Activated gamma-delta T cell treated with Interleukin-2 at 50 U/mL for 16 hours (primary cell): ENCODE measurements at regions not wholly inside any gene's neighbourhood (a gene's known extent, or its start where the extent isn't known, plus 50 kb on each side); places are given as distances from the start of the nearest gene placed in this dataset.

Experiments used
- DNase-seq: peaks from one replicate; pipeline ENCODE4 v3.0.0-alpha.2; 2020

DNA sequence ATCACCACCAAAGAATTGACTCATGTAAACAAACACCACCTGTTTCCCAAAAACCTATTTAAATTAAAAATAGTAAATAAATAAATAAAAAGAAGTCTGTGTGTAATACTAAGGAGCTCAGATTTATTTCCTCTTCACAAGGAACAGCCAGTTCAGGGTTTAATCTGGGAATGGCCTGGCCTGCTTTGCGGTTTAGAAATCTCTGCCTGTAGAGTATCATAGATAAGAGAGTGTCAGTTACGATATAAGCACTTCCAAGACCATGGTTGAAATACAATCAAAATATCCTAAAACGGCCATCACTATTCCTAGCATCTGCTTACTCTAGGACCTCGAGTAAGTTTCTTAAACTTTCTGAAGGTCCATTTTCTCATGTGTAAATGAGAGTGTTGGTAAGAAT lies 274.4 kb downstream of the PLPP3 start:
- no peak for DNase-seq

DNA sequence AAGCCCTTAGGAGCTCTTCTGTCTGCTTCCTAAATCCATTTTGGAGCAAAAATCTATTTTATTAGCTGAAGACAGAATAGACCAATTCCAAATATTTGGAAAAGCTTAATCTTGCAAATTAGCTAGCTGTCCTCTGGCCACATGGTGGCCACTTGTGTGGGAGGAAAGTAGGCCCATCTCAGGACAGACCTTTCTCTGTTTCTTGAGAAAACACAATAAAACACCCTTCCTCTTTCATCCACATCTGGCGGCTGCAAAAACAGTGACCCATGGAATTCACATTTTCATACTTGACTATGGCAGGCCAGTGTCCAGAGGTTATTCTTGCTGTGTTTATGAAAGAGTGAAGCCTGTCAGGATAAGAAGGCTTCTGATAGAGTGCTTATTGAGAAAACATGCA lies 275.6 kb downstream of the PLPP3 start:
- no peak for DNase-seq

DNA sequence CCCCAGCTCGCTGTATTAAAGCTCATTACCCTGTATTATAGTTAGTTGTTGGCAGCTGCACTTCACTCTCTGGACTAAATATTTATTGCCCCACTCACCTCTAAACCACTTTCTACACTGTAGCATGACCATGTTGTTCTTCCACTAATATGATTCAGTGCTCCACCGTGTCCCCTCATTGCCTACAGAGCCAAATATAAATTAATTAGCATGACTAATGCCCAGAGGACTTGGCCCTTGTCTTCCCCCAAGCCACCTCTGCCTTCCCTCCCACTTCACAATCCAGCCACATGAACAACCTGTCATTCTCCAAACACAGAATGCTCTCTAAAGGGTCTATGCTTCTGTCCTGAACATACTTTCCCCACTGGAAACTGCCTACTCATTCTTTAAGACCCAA lies 276.5 kb downstream of the PLPP3 start:
- no peak for DNase-seq

DNA sequence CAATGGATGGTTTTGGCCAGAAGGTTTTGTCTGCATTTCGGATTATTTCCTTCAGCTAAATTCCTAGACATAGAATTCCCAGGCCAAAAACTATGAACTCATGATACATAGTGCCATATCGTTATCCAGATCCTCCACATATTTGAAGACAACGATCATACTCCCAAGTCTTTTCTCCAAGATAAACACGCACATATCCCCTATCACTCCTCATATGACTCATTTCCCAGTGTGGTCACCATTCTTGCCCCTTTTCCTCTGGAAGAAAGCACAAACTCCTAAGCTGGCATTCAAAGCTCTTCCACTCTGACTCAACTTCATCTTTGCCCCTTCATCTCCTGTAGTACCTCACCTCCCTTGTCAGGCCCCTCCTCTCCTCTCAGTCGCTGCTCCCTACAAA lies 277.6 kb downstream of the PLPP3 start:
- no peak for DNase-seq

DNA sequence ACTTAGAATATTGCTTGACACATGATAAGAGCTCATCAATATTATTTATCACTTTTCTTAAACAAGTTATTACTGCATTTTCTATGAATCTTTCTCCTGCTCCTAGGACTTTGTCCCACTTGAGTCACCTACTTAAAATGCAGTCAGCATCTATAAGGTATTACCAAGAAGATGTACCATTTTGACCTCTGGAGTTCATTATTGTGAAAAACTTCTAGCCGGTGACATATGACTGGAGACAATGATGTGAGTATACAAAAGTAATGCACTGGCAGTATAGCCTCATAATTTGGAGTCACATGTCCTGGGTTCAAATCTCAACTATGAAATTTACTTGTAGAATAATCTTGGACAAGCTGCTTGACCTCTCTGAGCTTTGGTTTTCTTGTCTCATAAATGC lies 278.5 kb downstream of the PLPP3 start:
- no peak for DNase-seq

DNA sequence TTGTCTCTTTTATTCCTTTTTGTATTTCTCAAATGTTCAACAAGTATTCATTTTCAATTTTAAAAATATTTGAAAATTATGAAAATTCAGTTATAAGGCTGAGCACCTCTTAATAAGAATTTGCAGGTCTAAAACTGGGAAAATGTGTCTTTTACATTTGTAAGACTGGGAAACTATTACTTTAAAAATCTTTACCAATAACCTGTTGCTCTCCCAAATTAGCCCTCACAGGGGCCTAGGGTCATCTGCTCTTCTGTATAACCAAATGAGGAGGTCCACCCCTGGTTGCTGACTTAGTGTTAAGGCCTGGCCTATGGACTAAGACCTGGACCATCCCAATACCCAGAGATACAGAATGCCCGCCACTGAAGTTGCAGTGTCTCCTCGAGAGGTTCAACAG lies 280.5 kb downstream of the PLPP3 start:
- no peak for DNase-seq

DNA sequence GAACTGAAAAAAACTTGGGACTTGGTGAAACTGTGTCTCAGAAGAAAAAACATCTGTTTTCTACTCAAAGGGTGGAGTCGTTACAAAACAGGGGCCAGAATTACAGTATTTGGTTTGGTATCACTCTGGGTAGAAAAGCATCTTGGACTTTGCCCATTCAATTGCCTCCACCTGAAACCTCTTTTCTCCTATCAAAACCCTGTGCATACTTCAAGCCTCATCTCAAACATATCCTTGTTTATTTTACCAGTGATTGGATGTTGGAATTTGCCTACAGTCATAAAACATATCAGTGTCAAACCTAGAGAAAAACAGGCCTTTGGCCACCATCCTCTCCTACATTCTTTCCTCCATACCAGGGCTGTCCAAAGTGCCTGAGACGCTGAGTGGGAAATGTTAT lies 281.5 kb downstream of the PLPP3 start:
- no peak for DNase-seq

DNA sequence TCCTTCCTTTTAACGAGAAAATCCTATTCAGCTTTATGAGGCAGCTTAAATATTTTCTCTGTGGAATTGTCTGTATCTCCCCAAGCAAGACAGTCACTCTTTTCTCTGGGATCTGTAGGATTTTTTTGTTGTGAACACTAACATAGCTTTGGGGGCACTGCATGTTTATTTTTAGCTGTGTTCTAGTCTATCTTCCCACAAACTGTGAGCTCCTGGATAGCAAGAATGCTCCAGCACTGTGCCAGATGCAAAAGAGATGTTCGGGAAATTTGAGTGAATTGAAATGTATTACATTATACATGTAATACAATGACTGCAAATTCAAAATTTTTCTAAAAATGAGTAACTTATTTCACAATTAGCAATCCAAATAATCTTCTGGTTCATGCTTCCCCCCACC lies 282.2 kb downstream of the PLPP3 start:
- no peak for DNase-seq

DNA sequence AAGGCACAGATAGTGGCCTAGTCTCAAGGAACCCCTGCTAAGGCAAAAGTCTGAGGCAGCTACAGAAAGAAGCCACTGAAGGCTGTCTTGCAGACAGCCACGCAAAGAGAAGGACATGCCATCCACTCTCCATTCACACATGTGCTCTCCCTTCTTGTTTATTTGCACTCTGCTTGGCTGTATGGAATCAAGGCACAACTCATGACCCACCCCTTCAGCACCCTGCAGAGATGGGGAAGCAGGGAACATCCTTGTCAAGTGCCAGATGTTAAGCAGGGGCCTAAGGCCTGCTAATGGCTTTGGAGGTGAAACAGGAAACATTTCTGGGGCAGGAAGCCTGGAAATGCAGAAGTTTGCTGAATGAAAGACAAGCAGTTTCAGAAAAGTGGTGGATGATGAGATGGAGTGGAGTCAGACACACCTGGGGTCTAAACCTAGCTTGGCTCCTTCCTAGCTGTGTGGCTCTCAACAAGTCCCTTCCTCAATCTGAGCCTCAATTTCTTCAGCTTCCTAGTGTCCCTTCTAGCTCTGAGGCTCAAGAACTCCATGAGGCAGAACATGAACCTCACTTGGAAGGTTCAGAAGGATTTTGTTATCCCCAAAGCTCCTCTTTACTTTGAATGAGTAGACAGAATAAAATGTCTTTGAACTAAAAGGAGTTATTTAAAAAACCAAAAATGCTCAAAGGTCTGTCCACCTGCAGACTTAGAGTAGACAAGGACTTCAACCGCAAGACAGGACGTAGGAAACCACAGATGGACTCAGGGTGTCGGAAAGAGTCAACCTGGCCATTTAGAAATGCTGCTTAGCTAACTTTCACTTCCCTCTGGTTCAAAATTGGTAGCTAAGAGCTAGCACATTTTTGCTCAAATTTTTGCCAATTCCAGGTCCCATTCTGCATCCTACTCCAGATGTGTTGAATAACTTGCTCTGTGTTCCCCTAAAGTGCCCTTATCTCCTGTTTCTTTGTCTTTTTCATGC lies 283.1 kb downstream of the PLPP3 start:
- DNase-seq: no peak

DNA sequence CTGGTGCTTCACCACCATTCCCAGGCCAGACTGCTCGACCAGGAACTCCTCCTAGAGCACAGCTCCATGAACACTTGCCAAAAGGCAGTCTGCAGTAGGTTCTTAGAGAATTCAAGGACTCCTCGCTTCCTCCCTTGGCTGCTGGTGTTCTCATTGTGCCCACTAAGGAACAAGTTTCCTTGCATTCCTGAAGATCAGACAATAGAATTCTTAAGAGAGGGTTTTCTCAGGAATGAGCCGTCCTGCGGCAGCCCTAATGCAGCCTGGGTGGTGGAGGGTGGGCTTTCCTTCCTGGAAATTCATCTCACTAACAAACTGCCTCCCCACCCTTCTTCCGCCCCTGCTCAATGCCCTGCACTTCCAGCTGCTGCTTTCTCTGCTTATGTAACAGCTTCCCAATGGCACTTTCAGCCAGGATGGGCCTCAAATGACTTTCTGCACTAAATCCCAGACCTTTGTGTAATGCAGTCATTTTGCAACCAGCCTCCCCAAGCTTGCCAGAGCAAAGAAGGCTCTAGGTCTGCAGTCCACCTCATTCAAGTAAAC lies 287.9 kb downstream of the PLPP3 start:
- no peak for DNase-seq

DNA sequence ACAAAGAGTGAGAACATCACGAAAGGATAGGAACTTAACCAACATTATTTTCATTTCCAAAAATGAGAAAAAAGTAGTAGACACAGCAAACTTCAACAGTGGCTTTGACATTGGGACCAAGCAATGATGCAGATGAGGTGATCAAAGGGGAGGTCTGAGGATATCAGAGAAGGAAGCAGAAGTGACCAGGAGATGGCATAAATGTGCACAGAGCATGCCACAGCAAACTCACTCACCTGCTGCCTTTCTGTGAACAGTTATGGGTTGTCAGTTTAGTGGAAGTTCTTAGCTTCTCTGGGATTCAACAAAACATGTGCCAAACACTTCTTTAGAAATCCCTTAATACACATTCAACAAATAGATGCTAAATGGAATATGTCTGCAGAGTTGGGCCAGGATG lies 290.1 kb downstream of the PLPP3 start:
- no peak for DNase-seq

DNA sequence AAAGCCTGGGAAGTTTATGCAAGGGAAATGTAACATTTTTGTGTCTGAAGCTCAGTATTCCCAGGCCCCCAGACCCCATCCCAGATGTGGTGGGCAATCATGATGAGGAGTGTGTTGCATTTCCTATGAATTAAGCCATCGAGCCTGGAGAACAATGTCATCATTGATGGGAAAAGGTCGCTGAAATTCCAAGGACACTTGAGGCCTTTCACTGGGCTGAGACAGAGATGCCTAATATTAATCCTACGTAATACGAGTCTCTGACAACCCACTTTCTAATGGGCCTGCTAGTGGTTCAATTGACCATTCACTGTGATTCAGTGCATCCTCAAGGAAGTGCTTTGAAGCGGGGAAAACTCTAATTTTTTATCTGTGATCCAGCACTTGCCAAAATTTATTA lies 291.6 kb downstream of the PLPP3 start:
- DNase-seq: no peak

DNA sequence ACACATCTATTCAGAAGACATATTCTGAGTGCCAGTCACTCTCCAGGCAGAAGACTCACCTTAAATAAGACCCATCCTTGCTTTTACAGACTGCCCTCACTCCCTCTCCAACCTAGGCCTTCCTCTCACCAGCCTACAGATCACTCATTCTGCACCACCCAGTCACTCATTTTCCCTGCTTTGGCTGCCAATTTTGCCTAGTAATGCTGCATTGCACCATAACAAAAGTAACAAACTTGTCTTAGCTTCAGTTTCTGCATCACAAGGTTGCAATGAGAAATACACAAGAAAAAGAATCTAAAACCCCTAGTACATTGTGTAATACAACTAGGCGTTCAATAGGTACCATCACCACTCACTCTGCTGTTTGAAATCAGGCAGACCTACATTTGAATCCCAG lies 292.4 kb downstream of the PLPP3 start:
- no peak for DNase-seq

DNA sequence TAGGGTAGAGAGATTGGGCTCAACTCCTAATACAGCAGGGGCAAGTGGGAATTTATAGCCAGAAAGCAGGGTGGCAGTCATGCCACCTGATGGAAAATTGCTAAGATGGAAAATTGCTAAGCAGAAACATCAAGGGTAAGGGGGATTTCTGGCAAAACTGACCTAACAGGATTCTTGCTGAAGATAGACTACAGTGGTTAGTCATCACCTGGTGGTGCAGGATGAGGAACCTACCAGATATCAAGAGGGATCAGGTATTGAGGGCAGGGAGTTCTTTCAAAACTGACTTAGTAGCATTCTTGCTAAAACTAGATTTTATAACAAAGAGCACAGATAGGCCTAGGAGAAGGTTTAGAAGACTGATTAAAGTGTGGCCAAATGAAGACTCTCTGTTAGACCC lies 292.9 kb downstream of the PLPP3 start:
- no peak for DNase-seq

DNA sequence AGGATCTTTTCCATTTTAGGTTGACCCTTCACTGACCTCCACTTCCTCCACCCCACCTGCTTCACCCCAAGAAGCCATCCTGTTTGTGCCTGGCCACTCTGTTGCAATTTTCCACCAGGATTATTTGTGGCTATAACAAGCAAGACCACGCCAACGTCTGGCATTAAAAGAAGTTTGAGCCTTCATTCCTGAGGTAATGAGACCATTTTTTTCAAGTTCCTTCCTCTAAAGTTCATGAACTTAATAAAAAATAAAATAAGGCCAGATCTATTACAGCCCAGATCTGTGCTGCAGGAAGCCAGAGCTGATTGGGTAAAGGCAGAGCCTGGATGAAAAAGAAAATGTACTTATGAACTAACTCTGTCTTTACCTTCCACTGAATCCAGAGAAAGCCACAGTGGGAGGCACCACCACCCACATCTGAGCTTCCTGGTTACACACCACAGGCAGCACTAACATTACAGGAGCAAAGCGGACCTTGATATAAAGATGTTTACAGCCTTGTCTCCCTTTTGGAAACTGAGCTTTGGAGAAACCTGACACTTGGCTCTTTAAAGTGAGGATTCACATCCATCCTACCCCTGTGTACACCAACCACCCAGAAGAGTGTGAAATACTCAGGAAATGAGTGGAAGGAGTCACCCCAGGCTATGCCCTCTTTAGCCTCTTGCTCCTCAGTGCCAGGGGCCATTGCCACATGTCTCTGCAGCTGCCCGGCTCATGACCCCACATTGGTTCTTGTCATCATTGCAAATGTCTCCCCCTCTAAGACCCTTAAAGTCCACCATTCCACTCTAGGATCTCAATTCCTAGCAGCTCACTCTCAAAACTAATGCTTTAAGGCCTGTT lies 293.6 kb downstream of the PLPP3 start:
- DNase-seq: no peak

DNA sequence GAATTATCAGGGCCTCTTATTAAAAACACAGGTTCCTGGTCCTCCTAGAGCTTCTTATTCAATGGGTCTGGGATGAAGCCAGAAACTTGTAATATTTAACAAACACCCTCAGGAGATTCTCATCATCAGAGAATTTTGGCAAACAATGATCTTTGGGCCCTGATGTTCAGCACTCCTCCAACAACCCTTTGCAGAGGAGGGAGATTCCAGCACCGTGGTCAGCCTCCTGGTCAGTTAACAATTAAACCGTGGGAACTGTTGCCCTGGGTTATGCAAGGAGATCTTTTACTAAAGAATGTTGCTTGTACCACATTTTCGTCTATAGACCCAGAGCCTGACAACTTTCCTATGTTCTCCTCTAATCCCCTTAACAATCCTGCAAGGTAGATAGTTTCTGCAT lies 294.4 kb downstream of the PLPP3 start:
- DNase-seq: no peak

DNA sequence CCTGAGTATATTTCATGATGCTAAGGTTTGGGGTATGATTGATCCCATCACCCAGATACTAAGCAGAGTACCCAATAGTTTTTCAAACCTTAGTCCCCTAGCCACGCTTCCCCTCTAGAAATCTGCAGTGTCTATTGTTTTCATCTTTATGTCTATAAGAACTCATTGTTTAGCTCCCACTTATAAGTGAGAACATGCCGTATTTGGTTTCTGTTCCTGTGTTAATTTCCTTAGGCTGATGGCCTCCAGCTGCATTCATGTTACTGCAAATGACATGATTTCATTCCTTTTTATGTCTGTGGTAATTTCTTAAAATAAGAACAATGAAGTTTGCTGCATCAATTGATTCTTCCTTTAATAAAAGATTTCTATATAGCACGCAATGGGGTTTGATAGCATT lies 301.3 kb downstream of the PLPP3 start:
- DNase-seq: no peak

DNA sequence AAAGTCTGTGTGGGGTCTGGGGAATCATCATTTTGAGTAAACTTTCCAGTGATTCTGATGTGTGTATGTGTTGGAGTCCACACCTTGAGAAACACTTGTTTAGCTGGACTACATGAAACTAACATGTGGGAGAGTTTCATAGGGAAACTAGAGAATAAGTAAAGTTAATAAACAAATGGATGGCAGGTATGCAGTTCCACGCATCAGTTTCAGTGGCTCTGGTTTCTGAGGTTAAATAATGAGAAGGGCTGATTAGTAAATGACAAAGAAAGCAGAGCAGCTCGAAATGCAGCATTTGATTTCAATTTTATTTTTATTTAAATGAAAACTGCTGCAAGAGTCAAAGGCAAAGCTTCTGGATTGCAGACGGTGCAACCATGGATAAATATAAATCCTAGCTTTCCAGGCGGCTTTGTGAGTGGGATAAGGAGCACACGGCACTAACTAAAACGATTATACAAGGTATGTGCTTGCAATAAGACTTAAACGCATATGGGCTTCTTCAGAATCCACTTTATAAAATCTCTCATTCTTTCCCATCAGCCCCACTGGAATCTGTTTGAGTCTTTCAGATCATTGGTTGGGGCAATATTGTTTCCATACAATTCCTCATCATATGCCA lies 310.7 kb downstream of the PLPP3 start:
- no peak for DNase-seq

DNA sequence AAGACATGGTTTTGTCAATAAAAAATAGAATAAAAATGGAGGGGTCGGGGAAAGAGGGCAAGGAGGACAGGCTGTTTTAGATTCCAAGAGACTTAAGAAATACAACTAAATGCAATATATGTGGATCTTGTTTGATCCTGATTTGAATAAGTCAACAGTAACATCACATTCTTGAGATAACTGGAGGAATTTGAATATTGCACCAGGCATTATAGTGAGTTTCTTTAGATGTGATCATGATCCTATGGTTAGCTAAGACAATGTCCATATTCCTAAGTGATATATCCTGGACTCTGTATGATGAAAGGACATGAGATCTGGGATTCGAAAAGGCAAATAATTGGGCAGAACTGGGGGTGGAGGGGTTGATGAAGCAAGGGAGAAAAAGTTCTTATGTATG lies 311.8 kb downstream of the PLPP3 start:
- no peak for DNase-seq

DNA sequence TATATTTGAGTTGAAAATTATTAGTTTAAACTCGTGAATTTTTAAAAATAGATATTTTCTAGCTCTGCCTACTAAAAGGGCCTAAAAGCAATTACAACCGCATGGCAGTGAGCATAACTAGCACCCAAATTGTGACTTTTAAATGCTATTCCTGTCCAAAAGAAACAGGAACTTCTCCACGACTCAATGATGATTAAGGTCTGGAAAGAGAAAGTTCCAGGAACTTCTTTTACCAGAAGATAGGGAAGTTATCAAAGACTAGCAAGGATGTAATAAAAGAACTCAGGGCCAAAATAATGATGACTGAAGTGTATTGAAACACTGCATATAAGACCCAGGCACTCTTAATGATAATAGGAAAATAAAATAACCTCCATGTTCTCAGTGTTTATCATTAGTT lies 313.0 kb downstream of the PLPP3 start:
- DNase-seq: no peak

DNA sequence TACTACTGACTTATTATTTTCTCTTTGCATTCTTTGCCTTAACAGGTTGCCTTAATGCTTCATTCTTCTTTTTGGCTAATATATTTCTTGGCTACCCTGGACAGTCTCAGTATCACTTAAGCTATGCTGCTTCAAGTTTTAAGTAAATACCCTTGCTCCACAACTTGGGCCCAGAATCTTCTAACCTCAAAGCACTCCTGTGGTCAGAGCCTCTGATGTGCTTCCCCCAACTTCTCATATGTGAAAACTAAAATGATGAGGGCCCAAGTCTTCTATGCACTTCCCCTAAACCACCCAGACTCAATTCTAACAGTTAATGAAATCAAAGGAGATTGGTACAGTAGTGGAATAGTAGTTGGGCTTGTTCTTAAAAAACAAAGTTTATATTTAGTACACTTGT lies 314.1 kb downstream of the PLPP3 start:
- DNase-seq: no peak

DNA sequence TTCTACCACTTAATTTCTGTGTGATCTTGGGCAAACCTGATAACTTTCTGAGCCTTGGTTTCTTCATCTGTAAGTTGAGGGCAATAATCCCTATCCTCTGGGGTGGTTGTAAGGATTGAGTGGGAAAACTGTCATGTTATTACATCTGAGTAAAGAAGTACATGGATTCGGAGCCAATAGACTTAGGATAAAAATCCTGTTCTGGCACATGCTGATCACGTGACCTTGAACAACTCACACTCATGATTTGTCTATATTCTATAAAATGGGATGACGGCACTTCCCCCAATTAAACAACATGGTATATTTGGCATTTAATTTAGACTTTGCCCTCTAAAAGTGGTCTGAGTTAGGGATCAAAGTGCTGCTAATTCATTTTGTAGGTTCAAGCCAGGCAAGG lies 315.5 kb downstream of the PLPP3 start:
- DNase-seq: no peak

DNA sequence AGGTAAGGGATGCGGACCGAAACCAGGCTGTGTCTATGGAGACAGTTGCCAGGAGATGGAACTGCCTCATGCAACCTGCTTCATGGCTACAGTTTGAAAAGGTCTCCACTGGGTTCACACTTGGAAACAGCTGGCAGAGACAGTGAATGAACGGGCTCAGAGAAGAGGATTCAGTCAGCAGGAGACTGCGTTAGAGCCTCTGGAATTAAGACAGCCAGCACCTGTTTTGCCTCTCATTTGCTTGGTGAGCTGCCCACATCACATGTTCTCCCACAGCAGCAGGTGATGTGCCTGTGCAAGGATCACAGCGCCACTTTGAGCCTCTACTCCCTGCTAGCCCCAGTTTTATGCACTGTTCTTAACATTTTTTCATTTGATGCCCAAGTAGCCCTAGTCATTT lies 321.0 kb downstream of the PLPP3 start:
- no peak for DNase-seq
